COR-L47 (cell line): ENCODE measurements at regions not wholly inside any gene's neighbourhood (a gene's known extent, or its start where the extent isn't known, plus 50 kb on each side); places are given as distances from the start of the nearest gene placed in this dataset.
"Not testable (repeated sequence)": the region's sequence is repeated elsewhere in the genome, so short reads cannot be mapped to it uniquely, and the experiment has no call there.

Experiments used
- DNase-seq: peaks from one replicate; lab custom pipeline; 2025; lab: John Stamatoyannopoulos, UW

DNA sequence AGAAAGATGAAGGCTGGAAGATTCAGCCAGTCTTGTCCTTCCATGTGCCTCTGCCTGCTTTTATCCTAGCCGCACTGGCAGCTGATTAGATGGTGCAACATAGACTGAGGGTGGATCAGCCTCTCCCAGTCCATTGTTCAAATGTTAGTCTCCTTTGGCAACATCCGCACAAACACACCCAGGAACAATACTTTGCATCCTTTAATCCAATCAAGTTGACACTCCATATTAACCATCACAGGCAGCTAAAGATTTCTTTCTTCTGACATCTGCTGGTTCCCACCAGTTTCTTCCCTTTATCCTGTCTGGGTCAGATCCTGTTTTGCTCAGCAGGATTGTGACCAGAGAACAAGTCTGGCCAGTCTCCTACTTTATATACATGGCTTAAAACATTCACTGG lies 276.5 kb upstream of the TYRP1 start:
- DNase-seq, result no peak

DNA sequence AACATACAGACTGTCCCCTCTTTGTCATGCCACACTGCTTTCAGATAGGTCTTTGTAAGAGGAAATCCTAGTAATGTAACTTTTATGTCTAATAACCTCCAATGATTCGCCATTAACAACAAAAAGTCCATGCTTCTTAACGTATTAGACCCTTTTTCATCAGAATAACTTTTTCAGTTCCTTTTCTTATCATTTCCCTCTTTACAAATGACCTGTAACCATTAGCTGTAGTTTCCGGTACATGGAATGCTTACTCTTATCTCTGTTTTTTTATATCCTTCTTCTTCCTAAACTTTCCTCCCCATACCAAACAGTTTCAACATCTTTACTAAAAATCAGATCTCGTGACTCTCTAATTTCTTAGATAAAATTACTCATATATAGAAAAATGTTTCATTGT lies 268.9 kb upstream of the TYRP1 start:
- no peak for DNase-seq

DNA sequence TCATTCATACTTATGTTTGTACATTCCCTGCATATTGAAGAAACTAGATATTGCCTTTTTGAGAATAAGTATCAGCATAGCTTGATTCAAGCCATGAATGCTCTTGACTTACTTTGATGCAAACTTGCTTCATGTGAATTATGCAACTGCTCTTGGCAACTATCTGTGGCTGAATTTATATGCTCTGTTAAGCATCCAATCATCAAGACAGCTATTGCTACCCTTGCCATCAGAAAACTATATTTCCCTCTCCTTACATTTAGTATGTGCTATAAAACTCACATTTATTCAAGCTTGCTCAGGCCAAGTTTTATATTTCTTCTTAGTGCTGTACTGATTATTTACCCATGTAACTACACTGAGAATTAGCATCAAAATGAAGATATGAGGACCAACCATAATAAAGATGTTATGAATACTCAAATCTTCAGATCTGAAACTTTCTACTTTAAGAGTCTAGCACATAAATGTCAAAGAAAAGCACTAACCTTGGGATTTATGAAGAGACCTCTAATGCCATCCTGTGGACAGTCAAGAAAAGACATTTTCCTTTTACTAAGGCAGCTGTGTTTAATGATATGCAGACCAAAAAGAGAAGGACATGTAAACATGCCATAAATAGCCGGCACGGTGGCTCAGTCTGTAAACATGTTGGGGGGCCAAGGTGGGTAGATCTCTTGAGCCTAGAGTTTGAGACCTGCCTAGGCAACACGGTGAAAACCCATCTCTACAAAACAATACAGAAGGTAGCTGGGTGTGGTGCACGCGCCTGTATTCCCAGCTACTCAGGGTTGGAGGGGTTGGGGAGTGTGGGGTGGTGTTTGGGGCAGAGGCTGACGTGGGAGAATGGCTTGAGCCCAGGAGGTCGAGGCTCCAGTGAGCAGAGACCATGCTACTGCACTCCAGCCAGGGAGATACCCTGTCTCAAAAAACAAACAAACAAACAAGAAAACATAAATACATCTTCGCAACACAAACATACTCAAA lies 267.0 kb upstream of the TYRP1 start:
- peak; percentile 0 for DNase-seq

DNA sequence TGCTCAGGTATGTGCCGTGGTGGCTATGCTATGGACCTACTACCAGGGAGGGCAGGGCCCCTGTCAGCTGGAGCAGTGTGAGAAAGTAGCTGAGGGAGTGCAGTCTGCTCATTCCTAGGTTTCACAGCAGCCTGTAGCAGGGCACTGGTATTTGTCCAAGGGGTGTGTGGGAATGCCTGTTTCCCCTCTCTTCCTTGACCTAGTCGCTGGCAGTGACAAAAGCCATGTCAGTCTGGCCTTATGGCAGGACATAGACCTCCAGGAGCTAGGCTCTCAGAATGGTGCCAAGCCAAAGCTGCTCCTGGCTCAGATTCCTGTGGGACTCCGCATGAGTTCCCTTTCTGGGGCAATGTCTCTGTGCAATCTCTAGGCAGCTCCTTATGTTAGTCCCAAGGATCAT lies 253.9 kb upstream of the TYRP1 start:
- no peak for DNase-seq

DNA sequence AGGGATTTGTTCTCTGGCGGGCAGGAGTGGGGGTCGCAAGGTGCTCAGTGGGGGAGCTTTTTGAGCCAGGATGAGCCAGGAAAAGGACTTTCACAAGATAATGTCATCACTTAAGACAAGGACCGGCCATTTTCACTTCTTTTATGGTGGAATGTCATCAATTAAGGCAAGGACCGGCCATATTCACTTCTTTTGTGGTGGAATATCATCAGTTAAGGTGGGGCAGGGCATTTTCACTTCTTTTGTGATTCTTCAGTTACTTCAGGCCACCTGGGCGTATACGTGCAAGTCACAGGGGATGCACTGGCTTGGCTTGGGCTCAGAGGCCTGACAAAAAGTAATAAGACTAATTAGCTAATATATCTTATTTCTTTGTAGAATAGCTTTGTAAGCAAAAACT lies 252.1 kb upstream of the TYRP1 start:
- not testable (repeated sequence) for DNase-seq

DNA sequence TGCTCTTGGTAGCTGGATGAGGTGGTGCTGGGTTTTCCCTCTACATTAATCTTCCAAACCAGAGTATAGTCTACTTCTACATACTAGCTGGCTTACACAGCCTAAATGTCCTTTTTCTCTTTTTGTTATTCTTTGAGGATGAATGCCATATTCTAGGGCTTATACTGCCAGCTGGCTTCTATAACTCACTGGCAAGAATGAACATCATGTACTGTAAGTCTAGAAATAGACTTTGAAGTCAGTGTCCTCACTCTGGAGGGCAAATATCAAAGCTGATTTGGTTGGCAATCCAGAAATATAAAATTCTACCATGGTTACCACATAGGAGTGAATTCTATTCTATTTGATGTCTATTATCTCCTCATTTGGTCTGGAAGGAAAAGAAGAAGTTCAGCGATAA lies 251.7 kb upstream of the TYRP1 start:
- DNase-seq, result no peak

DNA sequence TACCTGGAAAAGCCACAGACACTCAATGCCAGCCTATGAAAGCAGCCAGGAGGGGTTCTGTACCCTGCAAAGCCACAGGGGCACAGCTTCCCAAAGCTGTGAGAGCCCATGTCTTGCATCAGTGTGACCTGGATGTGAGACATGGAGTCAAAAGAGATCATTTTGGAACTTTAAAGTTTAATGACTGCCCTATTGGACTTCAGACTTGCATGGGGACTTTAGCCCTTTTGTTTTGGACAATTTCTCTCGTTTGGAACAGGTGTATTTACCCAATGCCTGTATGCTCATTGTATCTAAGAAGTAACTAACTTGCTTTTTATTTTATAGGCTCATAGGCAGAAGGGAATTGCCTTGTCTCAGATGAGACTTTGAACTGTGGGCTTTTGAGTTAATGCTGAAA lies 244.9 kb upstream of the TYRP1 start:
- no peak for DNase-seq

DNA sequence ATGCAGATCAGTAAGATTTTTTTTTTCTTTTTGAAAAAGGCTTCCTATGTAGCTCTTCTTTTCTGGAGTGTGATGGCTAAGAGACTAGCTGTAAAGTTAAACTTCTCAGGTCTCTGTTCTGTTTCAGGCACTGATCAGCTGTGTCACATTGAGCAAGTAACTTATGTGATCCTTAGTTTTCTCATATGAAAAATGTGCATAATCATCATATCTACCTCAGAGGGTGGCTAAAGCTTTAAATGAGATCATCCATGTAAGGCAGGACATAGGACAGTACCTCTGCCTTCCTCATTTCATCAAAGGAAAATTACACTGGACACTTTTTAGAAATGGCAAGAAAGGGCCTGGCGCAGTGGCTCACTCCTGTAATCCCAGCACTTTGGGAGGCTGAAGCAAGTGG lies 235.9 kb upstream of the TYRP1 start:
- no peak for DNase-seq

DNA sequence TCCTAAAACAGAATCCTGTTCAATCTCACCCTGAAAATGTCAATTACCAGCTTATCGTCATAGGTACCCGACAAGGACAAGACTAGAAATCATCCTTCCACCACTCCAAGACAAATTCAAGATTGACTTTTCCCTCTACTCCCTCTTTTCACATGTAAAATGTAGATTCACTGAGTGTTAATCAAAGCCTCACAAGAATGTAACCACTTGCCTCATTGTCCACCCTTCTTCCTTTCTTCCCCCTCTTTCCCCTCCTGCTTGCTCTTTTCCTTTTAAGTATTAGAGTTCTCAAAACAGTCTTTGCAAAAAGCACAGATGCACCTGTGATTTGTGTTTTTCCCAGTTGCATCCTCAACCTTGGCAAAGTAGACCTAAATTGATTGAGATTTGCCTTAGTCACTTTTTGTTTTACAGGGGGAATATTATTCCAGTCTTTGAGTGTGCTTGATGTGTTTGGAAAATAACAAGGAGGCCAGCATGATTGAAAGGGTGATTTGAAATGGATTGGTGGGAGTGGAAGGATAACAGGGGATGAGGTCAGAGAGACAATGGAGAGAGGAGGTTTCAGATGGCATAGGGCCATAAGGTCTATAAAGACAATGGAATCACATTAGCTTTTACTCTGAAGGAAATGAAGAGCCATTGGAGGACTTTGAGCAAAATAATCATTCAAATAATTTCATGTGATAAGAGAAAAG lies 231.3 kb upstream of the TYRP1 start:
- no peak for DNase-seq

DNA sequence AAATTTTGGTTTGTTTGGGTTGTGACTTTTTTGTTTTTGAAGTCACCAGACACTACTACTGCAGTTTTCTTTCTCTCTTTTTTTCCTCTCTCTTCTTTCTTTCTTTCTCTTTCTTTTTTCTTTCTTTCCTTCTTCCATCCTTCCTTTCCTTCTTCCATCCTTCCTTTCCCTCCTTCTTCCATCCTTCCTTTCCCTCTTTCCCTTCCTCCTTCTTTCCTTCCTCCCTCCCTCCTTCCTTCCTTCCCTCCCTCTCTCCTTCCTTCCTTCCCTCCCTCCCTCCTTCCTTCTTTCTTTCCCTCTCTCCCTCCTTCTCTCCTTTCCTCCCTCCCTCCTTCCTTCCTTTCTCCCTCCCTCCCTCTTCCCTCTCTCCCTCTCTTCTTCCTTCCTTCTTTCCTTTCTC lies 230.3 kb upstream of the TYRP1 start:
- no peak for DNase-seq

DNA sequence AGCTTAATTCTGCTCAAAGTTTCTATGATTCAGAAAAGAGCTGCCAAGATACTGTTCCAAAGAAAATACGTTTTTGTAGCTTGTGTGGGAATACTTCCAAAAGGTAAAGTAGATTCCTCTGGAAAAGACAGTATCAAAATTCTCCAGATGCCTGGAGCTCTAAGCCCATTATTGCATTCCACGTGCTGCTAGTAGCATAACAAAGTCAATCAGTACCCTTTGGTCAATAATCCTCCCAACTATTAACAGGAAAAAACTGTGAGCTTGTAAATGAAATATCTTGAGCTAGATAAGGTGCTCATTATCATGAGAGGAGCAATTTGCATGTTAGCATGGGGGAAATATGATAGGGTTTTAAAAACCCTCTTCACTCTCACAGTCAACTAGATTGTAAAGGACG lies 229.5 kb upstream of the TYRP1 start:
- DNase-seq, result no peak

DNA sequence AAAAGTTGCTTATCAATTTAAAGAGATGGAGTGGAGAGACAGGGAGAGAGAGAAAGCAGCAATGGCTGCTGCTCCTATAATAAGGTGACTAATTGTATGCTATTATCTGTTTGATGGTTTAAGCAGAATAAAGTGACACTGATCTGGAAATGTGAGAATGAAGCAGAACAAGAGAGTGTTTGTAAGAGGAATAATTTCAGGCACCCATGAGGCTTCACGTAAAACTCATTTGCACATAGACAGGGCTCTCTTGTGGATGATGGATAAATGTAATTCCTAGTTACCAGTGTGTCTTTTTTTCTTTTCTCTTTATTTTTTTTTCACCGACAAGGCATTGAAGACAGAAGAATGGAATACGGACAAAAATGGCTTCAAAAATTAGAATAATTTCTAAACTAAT lies 228.8 kb upstream of the TYRP1 start:
- no peak for DNase-seq

DNA sequence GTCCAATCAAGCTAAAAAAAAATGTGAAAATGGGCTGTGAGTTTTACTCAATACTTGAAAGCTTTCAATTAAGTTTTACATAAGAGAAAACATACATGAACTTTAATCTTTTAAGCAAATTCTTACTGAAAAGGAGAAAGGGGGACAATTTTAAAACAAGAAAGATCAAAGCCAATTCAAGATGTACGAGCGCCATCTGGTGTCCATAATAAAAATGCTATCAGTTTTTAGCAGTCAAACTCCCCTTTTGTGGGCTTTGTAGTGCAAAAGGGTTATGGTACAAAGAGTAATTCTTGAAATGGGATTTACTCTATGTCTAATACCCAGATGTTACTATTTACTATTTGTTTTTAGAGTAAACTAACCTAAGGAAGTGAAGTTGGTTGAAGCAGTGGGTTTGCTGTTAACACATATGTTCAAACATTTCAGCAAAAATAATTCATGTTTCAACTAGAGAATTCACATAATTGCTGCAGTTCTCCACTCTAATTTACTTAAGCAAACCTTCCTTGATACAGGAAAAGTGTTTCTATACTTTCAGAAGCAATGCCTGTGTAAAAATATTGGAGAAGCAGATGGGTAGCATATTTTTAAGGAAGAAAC lies 228.2 kb upstream of the TYRP1 start:
- peak; percentile 37 for DNase-seq

DNA sequence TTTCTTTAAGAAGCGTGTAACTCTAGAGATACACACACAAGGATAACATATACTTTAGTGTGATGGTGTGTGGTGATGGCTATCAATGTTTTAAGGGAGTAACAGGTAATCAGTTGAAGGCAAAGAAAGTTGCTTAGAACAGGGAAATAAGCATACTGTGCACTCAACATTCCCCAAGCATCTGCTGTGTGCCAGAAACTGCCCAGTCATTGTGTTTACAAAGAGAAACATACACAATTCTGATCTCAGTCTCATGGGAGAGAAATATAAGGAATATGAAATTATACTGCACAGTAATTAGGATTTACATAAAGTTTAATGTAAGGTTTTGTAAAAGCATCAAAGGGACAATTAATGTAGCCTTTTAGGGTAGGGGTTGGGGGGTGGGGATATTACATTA lies 224.1 kb upstream of the TYRP1 start:
- no peak for DNase-seq

DNA sequence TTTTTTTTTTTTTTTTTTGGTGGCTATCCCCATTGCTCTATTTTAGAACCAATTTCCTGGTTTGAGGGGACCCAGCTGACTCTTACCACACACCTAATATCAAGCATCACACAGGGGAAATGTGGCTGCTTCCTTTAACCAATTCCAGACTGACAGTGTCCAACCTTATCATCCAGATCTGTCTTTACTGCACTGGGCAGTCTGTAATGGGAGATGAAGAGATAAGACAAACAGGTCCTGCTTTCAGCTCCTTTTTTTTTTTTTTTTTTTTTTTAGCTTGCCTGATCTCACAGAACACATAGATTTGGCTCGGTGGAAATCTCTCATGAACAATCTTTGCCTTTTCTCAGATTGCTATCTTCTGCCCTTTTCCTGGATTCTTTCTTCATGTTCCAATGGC lies 198.8 kb upstream of the TYRP1 start:
- DNase-seq, result no peak

DNA sequence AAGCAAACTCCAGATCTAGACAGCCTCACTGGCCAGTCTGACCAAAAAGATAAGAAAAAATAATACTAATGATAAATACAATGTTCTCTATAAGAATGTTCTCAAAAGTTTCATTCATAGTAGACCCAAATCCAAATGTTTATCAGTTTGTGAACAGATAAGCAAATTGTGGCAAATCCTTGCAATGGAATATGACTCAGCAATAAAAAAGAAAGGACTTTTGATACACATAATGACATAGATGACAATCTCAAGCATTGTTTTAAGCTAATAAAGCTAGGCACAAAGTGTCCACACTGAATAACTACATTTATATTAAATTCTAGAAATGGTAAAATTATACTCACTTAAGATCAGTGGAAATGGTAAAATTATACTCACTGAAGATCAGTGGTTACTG lies 195.4 kb upstream of the TYRP1 start:
- no peak for DNase-seq

DNA sequence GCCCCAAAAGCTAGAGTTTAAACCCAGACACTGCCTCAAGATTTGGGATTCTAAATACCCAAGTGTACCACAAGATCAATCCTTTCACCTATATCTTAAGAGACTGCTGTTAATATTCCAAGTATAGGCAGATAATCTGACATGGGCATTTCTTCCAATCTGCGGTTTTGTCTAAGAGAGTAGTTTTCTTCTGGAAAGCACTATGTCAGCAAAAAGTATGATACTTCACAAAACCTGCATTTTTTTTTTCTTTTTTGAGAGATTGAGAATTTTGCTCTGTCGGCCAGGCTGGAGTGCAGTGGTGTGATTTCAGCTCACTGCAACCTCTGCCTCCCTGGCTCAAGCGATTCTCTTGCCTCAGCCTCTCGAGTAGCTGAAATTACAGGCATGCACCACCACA lies 190.7 kb upstream of the TYRP1 start:
- DNase-seq, result no peak

DNA sequence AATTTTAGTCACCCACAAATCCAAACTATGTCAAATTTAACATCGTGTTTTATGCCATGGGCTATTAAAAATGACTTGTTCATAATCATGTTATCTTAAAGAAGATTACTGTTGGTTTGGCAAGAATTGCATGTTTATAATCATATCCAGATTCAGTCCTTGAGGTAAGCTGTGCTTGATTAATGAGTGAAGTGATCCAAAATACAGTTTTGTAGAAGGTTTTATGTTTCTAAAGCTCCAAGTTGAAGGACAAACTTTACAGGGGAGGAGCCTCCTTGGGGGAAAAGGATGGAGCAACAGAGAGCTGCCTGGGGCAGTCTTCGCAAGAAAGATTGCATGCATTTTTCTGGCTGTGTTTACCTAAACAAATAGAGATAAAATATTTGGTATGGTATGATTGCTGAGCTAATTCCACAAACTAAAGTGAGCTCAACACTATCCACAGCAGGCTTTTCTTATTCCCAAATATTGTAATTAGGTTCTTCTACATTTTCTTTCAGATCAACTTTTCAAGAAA lies 189.5 kb upstream of the TYRP1 start:
- no peak for DNase-seq

DNA sequence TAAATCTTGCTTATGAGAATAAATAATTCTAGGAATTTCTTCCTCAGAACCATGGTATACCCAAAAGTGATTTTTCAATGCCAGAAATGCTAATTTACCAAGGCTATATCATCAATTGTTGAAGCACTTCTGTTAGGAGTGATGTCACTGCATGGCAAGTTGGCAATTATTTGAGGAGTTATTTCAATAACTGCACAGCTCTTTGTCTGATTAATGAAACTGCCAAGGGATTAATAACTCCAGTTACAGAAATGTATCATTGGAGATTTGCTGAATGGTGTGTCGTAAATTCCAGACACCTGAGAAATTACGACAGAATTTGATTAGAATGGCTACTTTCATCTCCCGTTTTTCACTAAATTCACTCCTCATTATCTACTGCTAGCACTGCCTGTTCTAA lies 182.6 kb upstream of the TYRP1 start:
- DNase-seq, result no peak

DNA sequence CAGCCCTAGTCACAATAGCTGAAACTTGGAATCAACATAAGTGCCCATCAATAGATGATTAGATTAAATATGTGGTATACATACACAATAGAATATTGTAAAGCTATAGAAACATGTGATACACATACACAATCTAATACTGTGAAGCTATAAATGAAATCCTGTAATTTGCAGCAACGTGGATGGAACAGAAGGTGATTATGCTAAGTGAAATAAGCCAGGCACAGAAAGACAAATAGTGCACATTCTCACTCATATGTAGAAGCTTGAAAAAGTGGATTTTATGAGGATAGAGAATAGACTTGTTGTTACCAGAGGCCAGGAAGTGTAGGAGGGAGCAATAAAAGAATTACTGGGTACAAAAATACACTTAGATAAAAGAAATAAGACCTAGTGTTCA lies 181.5 kb upstream of the TYRP1 start:
- DNase-seq, result no peak

DNA sequence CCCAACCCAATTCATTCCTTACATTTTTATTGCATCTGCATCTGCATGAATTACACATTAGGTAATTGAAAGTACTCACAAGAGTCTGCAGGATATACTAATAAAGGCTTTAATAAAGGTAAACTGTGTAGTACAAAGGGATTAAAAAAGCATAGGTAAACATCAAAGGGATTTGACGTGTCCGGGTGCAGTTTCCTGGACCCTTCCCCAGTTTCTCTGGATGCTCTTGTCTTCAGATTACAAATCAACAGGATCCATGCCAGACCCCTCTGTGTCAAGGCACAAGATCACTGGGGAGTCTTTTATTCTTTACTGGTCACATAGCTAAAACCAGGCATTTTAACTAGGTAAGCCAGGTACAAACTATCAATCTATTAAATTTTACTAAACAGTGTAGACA lies 177.2 kb upstream of the TYRP1 start:
- DNase-seq, result no peak

DNA sequence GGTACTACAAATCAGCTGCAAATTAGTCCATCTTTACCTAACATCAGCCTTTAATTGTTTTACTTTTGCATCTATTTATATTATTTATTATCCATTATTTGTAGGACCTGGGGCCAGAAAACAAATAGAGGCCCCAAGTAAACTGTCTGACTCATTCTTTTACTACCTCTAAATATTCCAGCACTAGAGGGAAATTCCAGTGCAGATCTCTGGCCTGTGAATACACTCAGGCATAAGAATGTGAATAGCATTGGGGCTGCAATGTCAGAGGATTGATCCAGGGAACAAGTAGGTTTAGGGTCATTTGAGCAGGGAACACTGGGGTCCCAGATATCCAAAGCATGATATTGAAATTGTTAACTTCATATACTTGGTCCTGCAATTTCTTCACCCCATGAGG lies 176.6 kb upstream of the TYRP1 start:
- no peak for DNase-seq
